NT2/D1 (cell line): ENCODE measurements at regions not wholly inside any gene's neighbourhood (a gene's known extent, or its start where the extent isn't known, plus 50 kb on each side); places are given as distances from the start of the nearest gene placed in this dataset.

Source experiments
- SUZ12 ChIP-seq: IDR thresholded peaks from 2 replicates; pipeline ENCODE4 v1.6.1; 2011; ENCODE audit not compliant: insufficient read length, insufficient read depth; ENCODE audit errors: extremely low read depth
- YY1 ChIP-seq: IDR thresholded peaks from 2 replicates; pipeline ENCODE4 v1.6.1; 2011; ENCODE audit not compliant: insufficient read length, insufficient read depth

DNA sequence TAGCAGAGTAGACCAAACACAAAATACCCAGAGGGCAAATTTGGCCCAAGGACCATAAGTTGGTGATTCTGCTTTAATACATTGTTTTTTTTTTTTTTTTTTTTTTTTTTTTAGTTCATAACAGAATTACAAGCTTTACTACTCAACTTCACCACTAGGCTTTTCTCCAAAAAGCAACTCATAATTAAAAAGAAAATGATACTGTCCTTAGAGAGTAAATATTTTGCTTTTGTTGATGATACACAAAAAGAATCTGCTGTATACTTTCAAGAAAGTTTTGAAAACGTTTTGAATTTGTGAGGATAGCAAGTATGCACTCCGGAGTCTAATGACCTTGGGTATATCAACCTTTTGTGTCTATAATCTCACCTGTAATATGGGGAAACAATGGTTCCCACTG, 68.9 kb upstream of the LMO3 start:
- TF ChIP-seq SUZ12 (no peak), YY1 (no peak)
